ENCODE measurements at regions not wholly inside any gene's neighbourhood (a gene's known extent, or its start where the extent isn't known, plus 50 kb on each side); places are given as distances from the start of the nearest gene placed in this dataset.
A peak's percentile ranks its signal among the peaks of the same experiment; 100 is the strongest.

DNA sequence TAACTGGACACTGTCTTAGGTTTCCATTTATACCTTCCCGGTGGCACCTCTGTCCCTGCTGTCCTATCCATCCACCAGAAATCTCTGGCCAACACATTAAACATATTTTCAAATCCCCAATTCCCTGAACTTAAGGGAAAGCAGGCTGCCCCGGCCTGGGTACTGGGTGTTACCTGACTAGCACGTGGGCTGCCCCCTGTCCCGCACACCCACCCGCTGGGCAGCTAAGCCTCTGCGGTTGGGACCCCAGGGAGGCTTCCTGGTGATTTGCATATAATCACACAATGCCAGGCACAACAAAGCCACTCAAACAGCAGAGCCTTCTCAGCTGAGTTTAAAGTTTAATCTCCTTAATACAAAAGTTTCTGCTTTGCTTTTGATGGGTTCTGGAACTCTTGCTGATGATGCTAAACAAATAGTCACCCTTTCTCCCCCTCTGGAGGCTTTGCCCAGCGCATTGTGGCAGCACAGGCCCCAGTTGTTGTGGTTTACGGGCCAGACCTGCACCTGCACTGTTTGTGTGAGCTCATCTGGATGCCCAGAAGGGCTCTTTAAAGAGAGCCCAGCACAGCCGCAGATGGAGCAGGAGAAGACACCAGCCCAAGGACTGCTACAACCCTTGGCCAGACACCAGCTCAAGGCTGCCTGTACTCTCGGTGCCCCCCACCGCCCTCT, 59.9 kb upstream of the POU2AF1 start:
- H3K4me3 ChIP-seq (ENCODE audit: low read depth, low read length) = no peak overlapping the region
- TF ChIP-seq, protein P1, sequence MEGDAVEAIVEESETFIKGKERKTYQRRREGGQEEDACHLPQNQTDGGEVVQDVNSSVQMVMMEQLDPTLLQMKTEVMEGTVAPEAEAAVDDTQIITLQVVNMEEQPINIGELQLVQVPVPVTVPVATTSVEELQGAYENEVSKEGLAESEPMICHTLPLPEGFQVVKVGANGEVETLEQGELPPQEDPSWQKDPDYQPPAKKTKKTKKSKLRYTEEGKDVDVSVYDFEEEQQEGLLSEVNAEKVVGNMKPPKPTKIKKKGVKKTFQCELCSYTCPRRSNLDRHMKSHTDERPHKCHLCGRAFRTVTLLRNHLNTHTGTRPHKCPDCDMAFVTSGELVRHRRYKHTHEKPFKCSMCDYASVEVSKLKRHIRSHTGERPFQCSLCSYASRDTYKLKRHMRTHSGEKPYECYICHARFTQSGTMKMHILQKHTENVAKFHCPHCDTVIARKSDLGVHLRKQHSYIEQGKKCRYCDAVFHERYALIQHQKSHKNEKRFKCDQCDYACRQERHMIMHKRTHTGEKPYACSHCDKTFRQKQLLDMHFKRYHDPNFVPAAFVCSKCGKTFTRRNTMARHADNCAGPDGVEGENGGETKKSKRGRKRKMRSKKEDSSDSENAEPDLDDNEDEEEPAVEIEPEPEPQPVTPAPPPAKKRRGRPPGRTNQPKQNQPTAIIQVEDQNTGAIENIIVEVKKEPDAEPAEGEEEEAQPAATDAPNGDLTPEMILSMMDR (IDR thresholded peaks at IDR 0.05; ENCODE audit: insufficient read depth, low read depth, low read length) = no peak
- no peak for DNase-seq (ENCODE audit: low read depth)

DNA sequence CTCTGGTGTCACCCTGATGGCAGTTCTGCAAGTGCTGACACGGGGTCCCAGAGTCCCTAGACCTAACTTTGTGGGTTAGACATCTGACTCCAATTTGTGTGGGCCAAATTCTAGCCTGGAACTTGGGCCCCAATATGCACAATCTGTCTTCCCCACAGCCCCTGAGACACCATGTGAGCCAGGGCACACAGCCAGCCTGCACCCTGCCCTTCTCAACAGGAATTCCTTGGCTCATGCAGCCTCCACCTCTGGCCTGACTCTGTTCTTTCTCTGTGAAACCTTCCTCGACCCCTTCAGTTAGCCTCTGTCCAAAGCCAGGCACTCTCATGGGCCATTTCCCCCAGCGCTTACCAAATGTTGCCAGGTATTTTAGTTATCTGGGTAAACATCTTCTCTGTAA, 59.1 kb upstream of the POU2AF1 start:
- DNase-seq (ENCODE audit: low read depth) = no peak
- TF ChIP-seq, protein P1 (IDR thresholded peaks at IDR 0.05; ENCODE audit: insufficient read depth, low read depth, low read length) = no peak

DNA sequence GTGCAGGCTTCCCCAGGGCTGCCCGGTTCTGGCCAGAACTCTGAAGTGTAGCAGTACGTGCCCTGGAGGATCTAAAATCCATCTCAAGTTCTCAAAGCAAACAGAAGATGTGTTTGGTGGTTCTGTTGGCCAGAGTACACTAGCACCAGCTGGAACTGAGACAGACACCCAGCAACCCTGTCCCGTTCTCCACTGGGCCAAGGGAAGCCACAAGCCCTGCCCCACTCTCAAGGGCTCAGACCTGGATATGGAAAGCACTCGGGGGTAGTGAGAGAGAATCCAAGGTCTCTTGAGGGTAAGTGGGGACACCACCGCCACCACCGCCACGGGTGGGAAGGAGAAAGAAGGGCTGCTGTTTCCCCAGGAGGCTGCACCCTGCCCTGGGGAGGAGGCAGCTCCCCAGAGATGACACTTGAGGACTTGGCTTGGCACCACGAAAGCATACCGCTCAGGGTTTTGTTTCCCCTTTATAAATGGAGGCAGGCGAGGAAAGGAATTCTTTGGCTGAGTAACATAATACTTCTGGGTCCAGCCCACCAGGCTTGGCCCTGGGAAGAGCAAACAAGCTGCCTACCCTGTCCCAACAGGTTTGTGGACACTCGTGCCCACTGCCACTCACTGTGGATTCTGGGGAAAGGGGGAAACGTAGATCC, 56.1 kb upstream of the POU2AF1 start:
- DNase-seq (ENCODE audit: low read depth) = no peak
- no peak overlapping the region for H3K4me3 ChIP-seq (ENCODE audit: low read depth, low read length)
- TF ChIP-seq, protein P1 (IDR thresholded peaks at IDR 0.05; ENCODE audit: insufficient read depth, low read depth, low read length) = no peak

More for the DNA sequence above, 59.1 kb upstream of the POU2AF1 start:
- no peak overlapping the region for H3K4me3 ChIP-seq (ENCODE audit: low read depth, low read length)

DNA sequence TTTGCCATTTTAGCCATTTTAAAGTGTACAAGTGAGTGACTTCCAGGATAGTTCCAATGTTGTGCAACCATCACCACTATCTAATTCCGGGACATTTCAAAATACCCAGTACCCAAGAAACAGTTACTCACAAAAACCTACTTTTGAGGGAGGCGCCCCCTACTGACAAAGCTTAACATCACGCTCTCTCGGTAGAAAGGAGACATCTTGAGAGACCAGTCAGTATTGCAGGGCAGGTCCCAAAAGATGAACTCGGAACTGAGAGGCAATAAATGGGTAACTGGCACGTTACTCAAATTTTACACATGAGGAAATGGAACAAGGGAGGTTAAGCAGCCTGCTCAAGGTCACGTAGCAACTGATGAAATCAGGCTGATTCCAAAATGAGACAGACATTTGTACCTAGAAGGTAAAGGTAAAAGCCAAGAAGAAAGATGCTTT, 50.0 kb upstream of the POU2AF1 start:
- DNase-seq (ENCODE audit: low read depth) = peak; percentile 67
- H3K4me3 ChIP-seq (ENCODE audit: low read depth, low read length) = no peak overlapping the region
- TF ChIP-seq, protein P1 (IDR thresholded peaks at IDR 0.05; ENCODE audit: insufficient read depth, low read depth, low read length) = peak; percentile 75
